ENCODE measurements at regions not wholly inside any gene's neighbourhood (a gene's known extent, or its start where the extent isn't known, plus 50 kb on each side); places are given as distances from the start of the nearest gene placed in this dataset.

- no peak for TF ChIP-seq CTCF (IDR thresholded peaks at IDR 0.05; ENCODE audit: low read length)
- TF ChIP-seq EZH2 (IDR thresholded peaks at IDR 0.05; ENCODE audit: borderline replicate concordance, low read length): no peak
Measured at GRCh38 chr22:27105142-27106025, 448.0 kb downstream of the MIAT start.

All from OCI-LY1 (cell line).